DOHH2 (cell line): ENCODE measurements at regions not wholly inside any gene's neighbourhood (a gene's known extent, or its start where the extent isn't known, plus 50 kb on each side); places are given as distances from the start of the nearest gene placed in this dataset.

Experiments
- H3F3A ChIP-seq: fragments of 200-600 bp; sonication (generic), shearing (Covaris generic); 2 replicates; pipeline ENCODE4 v1.6.0; 2016; ENCODE audit warnings: antibody characterized with exemption, mild to moderate bottlenecking; ENCODE audit not compliant: control insufficient read depth, insufficient read depth
- H3K27ac ChIP-seq: fragments of 200-600 bp; sonication (generic); 2 replicates; pipeline ENCODE4 v1.5.1; 2014; ENCODE audit warnings: low read depth, mild to moderate bottlenecking, low read length, moderate library complexity
- H3K27me3 ChIP-seq: fragments of 200-600 bp; sonication (generic); 2 replicates; pipeline ENCODE4 v1.6.1; 2014; ENCODE audit warnings: mild to moderate bottlenecking, low read length, mixed read lengths; ENCODE audit not compliant: control insufficient read depth
- H3K36me3 ChIP-seq: fragments of 200-600 bp; sonication (generic); 2 replicates; pipeline ENCODE4 v1.6.1; 2014; ENCODE audit warnings: mild to moderate bottlenecking, low read length, moderate library complexity, mixed read lengths; ENCODE audit not compliant: control insufficient read depth
- H3K4me1 ChIP-seq: fragments of 200-600 bp; sonication (generic); 2 replicates; pipeline ENCODE4 v1.6.1; 2014; ENCODE audit warnings: mild to moderate bottlenecking, low read length, mixed read lengths; ENCODE audit not compliant: control insufficient read depth
- H3K4me2 ChIP-seq: fragments of 200-600 bp; sonication (generic); 2 replicates; pipeline ENCODE4 v1.6.0; 2014; ENCODE audit warnings: mild to moderate bottlenecking, low read length, moderate library complexity
- H3K4me3 ChIP-seq: fragments of 200-600 bp; sonication (generic); 2 replicates; pipeline ENCODE4 v1.5.1; 2014; ENCODE audit warnings: mild to moderate bottlenecking, low read length, mixed read lengths
- H3K79me2 ChIP-seq: fragments of 200-600 bp; sonication (generic); 2 replicates; pipeline ENCODE4 v1.6.1; 2014; ENCODE audit warnings: mild to moderate bottlenecking, low read length, mixed read lengths; ENCODE audit not compliant: control insufficient read depth
- H3K9me2 ChIP-seq: fragments of 200-600 bp; sonication (generic); replicated peaks from 2 replicates; pipeline ENCODE4 v1.6.1; 2014; ENCODE audit warnings: mild to moderate bottlenecking, low read length, mixed read lengths; ENCODE audit not compliant: control insufficient read depth
- H3K9me3 ChIP-seq: fragments of 200-600 bp; sonication (generic); 2 replicates; pipeline ENCODE4 v1.6.1; 2014; ENCODE audit warnings: antibody characterized with exemption, low read length, mixed read lengths; ENCODE audit not compliant: control insufficient read depth, insufficient read depth
- H4K20me1 ChIP-seq: fragments of 200-600 bp; sonication (generic); 2 replicates; pipeline ENCODE4 v1.6.0; 2014; ENCODE audit warnings: low read depth, mild to moderate bottlenecking, antibody characterized with exemption, low read length, moderate library complexity; ENCODE audit not compliant: control insufficient read depth, insufficient read depth
- EZH2phosphoT487 ChIP-seq: fragments of 200-600 bp; sonication (generic); IDR thresholded peaks from 2 replicates; pipeline ENCODE4 v1.6.1; 2017; ENCODE audit warnings: borderline replicate concordance, mild to moderate bottlenecking, antibody characterized with exemption, low read length, moderate library complexity, mixed read lengths
- TF ChIP-seq, protein P1 (sequence below): fragments of 200-600 bp; sonication (generic); IDR thresholded peaks from one replicate; pipeline ENCODE4 v1.5.1; 2014; ENCODE audit warnings: antibody characterized with exemption, mild to moderate bottlenecking, low read depth, low read length; ENCODE audit not compliant: poor library complexity, severe bottlenecking

- no peaks in the 10 kb centered on the region for H3K4me1 ChIP-seq
- TF ChIP-seq, protein P1, sequence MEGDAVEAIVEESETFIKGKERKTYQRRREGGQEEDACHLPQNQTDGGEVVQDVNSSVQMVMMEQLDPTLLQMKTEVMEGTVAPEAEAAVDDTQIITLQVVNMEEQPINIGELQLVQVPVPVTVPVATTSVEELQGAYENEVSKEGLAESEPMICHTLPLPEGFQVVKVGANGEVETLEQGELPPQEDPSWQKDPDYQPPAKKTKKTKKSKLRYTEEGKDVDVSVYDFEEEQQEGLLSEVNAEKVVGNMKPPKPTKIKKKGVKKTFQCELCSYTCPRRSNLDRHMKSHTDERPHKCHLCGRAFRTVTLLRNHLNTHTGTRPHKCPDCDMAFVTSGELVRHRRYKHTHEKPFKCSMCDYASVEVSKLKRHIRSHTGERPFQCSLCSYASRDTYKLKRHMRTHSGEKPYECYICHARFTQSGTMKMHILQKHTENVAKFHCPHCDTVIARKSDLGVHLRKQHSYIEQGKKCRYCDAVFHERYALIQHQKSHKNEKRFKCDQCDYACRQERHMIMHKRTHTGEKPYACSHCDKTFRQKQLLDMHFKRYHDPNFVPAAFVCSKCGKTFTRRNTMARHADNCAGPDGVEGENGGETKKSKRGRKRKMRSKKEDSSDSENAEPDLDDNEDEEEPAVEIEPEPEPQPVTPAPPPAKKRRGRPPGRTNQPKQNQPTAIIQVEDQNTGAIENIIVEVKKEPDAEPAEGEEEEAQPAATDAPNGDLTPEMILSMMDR: no peak
- TF ChIP-seq EZH2phosphoT487: no peak
Measured at GRCh38 chr1:36537991-36538390, 55.3 kb upstream of the CSF3R start.

GRCh38 chr1:36537190-36537768 lies 54.6 kb upstream of the CSF3R start:
- H3K4me1 ChIP-seq: no peaks in the 10 kb centered on the region
- H3K79me2 ChIP-seq: no peaks in the 10 kb centered on the region
- no peak overlapping the region for H3K4me3 ChIP-seq
- H3K9me3 ChIP-seq: no peaks in the 10 kb centered on the region
- H3K27ac ChIP-seq: no peak overlapping the region
- H3K36me3 ChIP-seq: no peaks in the 10 kb centered on the region
- H3F3A ChIP-seq: no peaks in the 10 kb centered on the region
- no peak for TF ChIP-seq EZH2phosphoT487
- TF ChIP-seq, protein P1: no peak
- no peaks in the 10 kb centered on the region for H4K20me1 ChIP-seq
- H3K9me2 ChIP-seq: no peaks in the 10 kb centered on the region
- H3K4me2 ChIP-seq: no peak overlapping the region
- H3K27me3 ChIP-seq: peaks cover 7% of the 10 kb centered on the region; the same call in 1 of the 2 replicates

More at GRCh38 chr1:36537991-36538390, 55.3 kb upstream of the CSF3R start:
- H3K9me3 ChIP-seq: no peaks in the 10 kb centered on the region
- H3K79me2 ChIP-seq: no peaks in the 10 kb centered on the region
- H3K9me2 ChIP-seq: no peaks in the 10 kb centered on the region
- no peaks in the 10 kb centered on the region for H4K20me1 ChIP-seq
- H3K4me2 ChIP-seq: no peak overlapping the region
- no peaks in the 10 kb centered on the region for H3K36me3 ChIP-seq
- H3K4me3 ChIP-seq: no peak overlapping the region
- no peaks in the 10 kb centered on the region for H3F3A ChIP-seq
- H3K27me3 ChIP-seq: peaks cover 7% of the 10 kb centered on the region
- H3K27ac ChIP-seq: no peak overlapping the region

DNA sequence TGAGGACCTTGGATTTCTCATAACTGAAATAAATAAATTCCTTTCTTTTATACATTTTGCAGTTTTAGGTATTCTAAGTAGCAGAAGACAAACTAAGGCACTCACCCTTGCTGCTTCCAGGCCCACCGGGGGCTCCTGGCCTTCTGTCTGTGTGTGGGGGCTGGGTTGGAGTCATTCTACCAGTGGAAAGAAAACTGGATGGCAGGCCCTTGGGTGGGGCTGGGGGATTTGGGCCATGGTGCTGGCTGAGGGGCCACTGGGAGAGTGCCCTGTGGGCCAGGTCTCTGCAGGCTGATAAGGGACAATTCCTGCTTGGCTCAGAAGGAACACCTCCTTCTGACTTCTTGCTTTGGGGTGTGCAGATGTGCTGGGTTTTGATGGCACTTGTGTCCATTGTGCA lies 54.0 kb upstream of the CSF3R start:
- no peak overlapping the region for H3K27ac ChIP-seq
- no peak overlapping the region for H3K4me3 ChIP-seq
- H3K9me2 ChIP-seq: no peaks in the 10 kb centered on the region
- TF ChIP-seq, protein P1: no peak
- no peak for TF ChIP-seq EZH2phosphoT487
- peaks cover 7% of the 10 kb centered on the region; the same call in 1 of the 2 replicates for H3K27me3 ChIP-seq
- H3K9me3 ChIP-seq: no peaks in the 10 kb centered on the region
- no peak overlapping the region for H3K4me2 ChIP-seq
- H4K20me1 ChIP-seq: no peaks in the 10 kb centered on the region
- H3K79me2 ChIP-seq: no peaks in the 10 kb centered on the region
- no peaks in the 10 kb centered on the region for H3F3A ChIP-seq
- H3K36me3 ChIP-seq: no peaks in the 10 kb centered on the region
- H3K4me1 ChIP-seq: no peaks in the 10 kb centered on the region
